Common myeloid progenitor, CD34-positive (primary cell): ENCODE measurements at regions not wholly inside any gene's neighbourhood (a gene's known extent, or its start where the extent isn't known, plus 50 kb on each side); places are given as distances from the start of the nearest gene placed in this dataset.

Experiments used
- CTCF ChIA-PET: fragments of 350-600 bp; sonication (Branson Sonifier 250); formaldehyde crosslinking; loops from one replicate; lab custom pipeline; 2021; ENCODE audit warnings: antibody characterized with exemption; lab: Charles Lee
- POLR2A ChIA-PET: fragments of 350-600 bp; sonication (Branson Sonifier 250); formaldehyde crosslinking; loops from one replicate; lab custom pipeline; 2021; ENCODE audit warnings: antibody characterized with exemption; lab: Charles Lee
- DNase-seq, 3 donors: peaks; one replicate each; pipeline versions ENCODE4 v3.0.0 to v3.0.0-alpha.2; 2013
- H3K27ac ChIP-seq, 2 experiments: 1 replicate in 1 of 2; 2 replicates in 1 of 2; pipeline ENCODE4 v1.7.0; 2013; ENCODE audit warnings: inconsistent platforms in 2 of 2, low read length in 2 of 2, mild to moderate bottlenecking in 2 of 2, low read depth in 1 of 2, moderate library complexity in 1 of 2; ENCODE audit not compliant: severe bottlenecking in 2 of 2, insufficient read depth in 1 of 2, poor library complexity in 1 of 2
- H3K27me3 ChIP-seq, 5 experiments: replicated peaks in 2 of 5; 1 replicate in 3 of 5; 2 replicates in 2 of 5; pipeline versions ENCODE4 v1.6.1 to v1.7.0; 2013; ENCODE audit warnings: low read length in 4 of 5, mild to moderate bottlenecking in 2 of 5, moderate library complexity in 2 of 5, inconsistent platforms in 1 of 5; ENCODE audit not compliant: insufficient read depth in 5 of 5, control insufficient read depth in 4 of 5
- H3K36me3 ChIP-seq, 4 experiments: 1 replicate in 2 of 4; 2 replicates in 2 of 4; pipeline versions ENCODE4 v1.6.1 to v1.7.0; 2013; ENCODE audit warnings: low read length in 3 of 4, control low read depth in 1 of 4, mild to moderate bottlenecking in 1 of 4; ENCODE audit not compliant: control insufficient read depth in 4 of 4, insufficient read depth in 4 of 4
- H3K4me1 ChIP-seq, 4 experiments: 1 replicate in 3 of 4; 2 replicates in 1 of 4; pipeline versions ENCODE4 v1.6.1 to v1.7.1; 2013; ENCODE audit warnings: low read length in 3 of 4, mild to moderate bottlenecking in 3 of 4, control low read depth in 1 of 4, inconsistent platforms in 1 of 4, moderate library complexity in 1 of 4; ENCODE audit not compliant: control insufficient read depth in 4 of 4, insufficient read depth in 4 of 4; ENCODE audit errors: control extremely low read depth in 1 of 4
- H3K4me3 ChIP-seq, 7 experiments: 1 replicate in 4 of 7; 2 replicates in 3 of 7; pipeline versions ENCODE4 v1.5.1 to v1.7.0; 2013; ENCODE audit warnings: mild to moderate bottlenecking in 7 of 7, low read length in 6 of 7, moderate library complexity in 6 of 7, inconsistent platforms in 2 of 7, low read depth in 2 of 7, control low read depth in 1 of 7; ENCODE audit not compliant: insufficient read depth in 4 of 7, control insufficient read depth in 1 of 7; ENCODE audit errors: extremely low read depth in 1 of 7
- H3K9me3 ChIP-seq, 5 experiments: 1 replicate in 4 of 5; 2 replicates in 1 of 5; pipeline versions ENCODE4 v1.6.1 to v1.7.1; 2013; ENCODE audit warnings: low read length in 4 of 5, mild to moderate bottlenecking in 2 of 5, inconsistent platforms in 1 of 5, low read depth in 1 of 5, moderate library complexity in 1 of 5; ENCODE audit not compliant: control insufficient read depth in 4 of 5, insufficient read depth in 2 of 5; ENCODE audit errors: control extremely low read depth in 1 of 5
- WGBS: methylation state at CpG from one replicate; pipeline ENCODE4 v1.1.5; 2013; ENCODE audit not compliant: insufficient coverage; 5-methylcytosine and 5-hydroxymethylcytosine counted together

DNA sequence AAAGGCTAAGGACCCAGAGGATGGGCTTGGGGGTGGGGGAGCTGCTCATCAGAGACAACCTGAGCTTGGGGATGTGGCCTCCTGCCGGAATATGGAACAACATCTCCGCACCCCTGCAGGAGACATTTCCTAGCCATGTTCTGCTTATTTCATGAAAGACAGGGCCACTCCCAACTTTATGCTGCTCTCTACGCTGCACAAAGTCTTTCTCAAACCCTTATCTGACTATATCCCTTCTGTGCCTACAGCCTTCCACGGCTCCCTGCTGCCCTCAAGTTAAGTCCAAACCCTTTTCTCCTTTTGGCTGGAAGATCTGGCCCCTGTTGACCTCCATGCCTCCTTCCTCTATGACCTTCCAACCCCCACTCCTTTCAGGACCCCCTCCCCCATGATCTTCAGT, 562.0 kb downstream of the MN1 start:
- ChIA-PET CTCF (no interaction called here), POLR2A (no interaction called here)
- Histone ChIP-seq H3K4me1 (no peaks in the 10 kb centered on the region), H3K27me3 (peaks cover 0 to 3% (median 0%) of the 10 kb centered on the region in 5 experiments), H3K36me3 (no peaks in the 10 kb centered on the region), H3K27ac (no peak overlapping the region), H3K4me3 (no peak overlapping the region), H3K9me3 (peaks cover 0 to 2% (median 0%) of the 10 kb centered on the region in 5 experiments)
- WGBS = 92% methylated on average over 4 of the region's 4 CpGs
- no peak for DNase-seq

DNA sequence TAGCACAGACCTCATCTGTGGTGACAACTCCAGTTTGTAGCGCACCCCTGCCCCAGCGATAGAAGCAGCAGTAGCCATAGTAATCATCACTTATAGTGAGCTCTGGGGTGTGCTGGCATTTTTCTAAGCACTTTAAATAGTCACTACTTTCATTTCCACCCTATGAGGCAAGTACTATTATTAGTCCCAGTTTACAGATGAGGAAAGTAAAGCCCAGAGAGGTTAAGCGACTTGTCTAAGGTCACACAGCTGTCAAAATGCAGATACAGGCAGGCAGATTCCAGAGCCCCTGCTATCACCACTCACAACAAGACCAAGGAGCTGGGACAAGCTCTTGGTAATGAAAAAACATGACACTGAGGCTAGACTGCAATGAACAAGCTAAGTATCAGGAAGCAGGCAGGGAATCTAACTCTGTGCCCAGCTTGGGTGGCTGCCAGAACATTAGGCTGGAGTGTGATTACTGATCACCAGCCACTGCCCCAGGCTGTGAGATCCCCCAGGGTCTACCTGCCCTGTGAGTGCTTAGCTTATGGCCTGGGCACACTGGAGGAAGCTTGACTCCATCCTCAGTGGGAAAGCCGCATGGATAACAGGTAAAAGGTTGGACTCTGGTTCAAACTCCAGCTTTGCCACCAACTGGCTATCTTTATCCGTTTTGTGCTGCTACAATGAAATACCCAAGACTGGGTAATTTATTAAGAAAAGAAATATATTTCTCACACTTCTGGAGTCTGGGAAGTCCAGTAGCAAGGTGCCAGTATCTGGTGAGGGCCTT, 561.1 kb downstream of the MN1 start:
- peaks cover 0 to 2% (median 0%) of the 10 kb centered on the region in 5 experiments for H3K9me3 ChIP-seq
- DNase-seq = no peak
- H3K4me3 ChIP-seq = no peak overlapping the region
- no peaks in the 10 kb centered on the region for H3K4me1 ChIP-seq
- no peaks in the 10 kb centered on the region for H3K36me3 ChIP-seq
- ChIA-PET POLR2A (interaction anchor here (0.5 kb wide), 1 partner anchor 185 kb away, joined by 3 read pairs; no protein-coding TSS in a partner anchor), CTCF (no interaction called here)
- peaks cover 0 to 3% (median 0%) of the 10 kb centered on the region in 5 experiments for H3K27me3 ChIP-seq
- no peak overlapping the region for H3K27ac ChIP-seq
- 100% methylated on average over 3 of the region's 5 CpGs for WGBS

DNA sequence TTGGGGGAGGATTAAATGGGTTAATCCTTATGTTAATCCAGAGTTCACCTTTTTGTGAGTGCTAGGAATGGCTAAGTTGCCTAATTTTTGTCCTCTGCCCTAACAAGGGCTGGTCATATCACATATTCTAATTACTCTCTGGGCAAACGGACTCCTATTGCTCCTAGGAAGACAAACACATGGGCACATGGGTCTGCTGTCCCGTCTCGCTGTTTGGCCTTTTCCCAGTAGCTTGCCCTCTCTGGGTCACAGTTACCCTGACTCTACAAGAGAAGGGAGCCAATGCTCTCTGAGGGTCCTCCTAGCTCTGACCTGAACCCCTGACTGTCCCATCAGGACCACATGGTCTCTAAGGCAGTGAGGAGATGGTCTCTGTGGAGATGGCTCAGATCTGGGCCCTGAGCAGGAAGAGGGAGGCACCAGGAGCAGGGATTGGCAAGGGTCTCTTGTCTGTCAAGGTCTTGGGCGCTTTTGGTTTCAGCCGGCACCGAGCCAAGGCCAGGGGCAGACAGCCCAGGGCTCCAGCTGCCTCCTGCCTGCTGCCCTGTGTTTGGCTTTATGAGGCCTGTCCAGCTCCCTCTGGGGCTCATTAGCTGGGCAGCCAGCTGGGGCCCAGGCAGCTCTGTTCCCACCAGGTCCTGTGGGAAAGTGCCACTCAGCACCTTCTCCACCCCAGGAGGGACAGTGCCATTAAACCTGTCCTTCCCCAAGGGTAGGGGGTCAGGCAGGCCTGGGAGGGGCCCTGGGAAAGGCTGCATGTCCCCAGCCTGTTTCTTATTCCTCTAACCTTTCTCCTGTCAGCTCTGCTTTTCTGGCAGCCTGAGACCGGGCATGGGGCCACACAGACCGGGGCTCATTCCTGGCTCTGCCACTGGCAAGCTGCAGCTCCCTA, 559.9 kb downstream of the MN1 start:
- no peaks in the 10 kb centered on the region for H3K36me3 ChIP-seq
- H3K9me3 ChIP-seq = peaks cover 0 to 2% (median 0%) of the 10 kb centered on the region in 5 experiments
- ChIA-PET POLR2A (no interaction called here), CTCF (no interaction called here)
- no peak overlapping the region for H3K27ac ChIP-seq
- H3K4me3 ChIP-seq = no peak overlapping the region
- WGBS = 100% methylated on average over 5 of the region's 8 CpGs
- no peak for DNase-seq
- H3K4me1 ChIP-seq = no peaks in the 10 kb centered on the region
- peaks cover 0 to 2% (median 0%) of the 10 kb centered on the region in 5 experiments for H3K27me3 ChIP-seq

DNA sequence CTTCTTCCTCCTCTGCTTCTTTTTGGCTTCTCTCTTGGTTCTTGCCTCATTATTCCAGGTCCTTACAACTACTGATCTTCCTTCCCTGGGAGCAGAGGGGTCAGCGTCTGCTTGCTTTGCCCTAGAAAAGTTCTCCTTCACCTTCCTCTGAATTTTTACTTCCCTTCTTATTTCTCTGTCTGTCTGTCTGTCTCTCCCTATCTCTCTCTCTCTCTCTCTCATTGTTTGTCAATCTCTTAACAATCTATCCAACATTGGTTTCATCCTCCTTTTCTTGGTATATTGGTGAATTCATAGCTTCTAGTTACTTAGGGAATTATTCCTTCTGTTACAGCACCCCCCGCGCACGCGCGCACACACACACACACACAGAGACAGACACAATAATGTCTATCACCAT, 559.1 kb downstream of the MN1 start:
- ChIA-PET CTCF (no interaction called here), POLR2A (no interaction called here)
- WGBS = 89% methylated on average over 1 of the region's 6 CpGs

DNA sequence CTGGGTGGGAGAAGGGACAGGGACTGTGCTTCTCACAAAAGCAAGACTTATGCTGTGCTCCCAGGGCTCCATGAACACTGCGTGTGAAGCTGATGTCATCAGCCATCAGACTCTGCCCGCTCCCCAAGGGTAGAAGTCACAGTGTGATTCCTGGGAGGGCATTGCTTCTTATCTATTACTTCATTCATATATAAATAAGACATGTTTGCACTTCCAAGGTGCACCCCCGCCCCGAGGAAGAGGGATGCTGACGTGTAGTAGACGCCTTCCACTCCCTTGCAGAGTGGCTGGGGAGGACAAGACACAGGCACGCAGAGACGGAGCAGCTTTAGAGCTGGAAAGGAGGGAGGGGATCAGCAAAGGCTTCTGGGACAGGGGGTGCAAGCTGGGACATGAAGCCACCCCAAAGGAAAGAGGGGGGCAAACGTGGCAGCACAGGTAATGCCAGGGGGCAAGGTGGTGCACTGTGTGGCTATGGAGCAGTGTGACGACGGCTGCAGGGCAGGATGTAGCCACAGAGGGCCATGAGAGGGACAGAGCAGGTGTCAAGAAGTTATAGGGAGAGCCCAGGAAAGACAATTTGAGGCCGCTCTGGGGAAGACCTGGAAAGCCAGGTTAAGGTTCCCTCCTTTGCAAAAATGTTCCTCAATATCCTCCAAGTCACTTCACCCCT, 558.5 kb downstream of the MN1 start:
- no peak overlapping the region for H3K4me3 ChIP-seq
- H3K36me3 ChIP-seq = no peaks in the 10 kb centered on the region
- 89% methylated on average over 9 of the region's 12 CpGs for WGBS
- no peak for DNase-seq
- H3K27me3 ChIP-seq = peaks cover 0 to 2% (median 0%) of the 10 kb centered on the region in 5 experiments
- H3K9me3 ChIP-seq = peaks cover 0 to 2% (median 0%) of the 10 kb centered on the region in 5 experiments
- CTCF ChIA-PET = no interaction called here
- H3K4me1 ChIP-seq = peaks cover 0 to 8% (median 2%) of the 10 kb centered on the region in 4 experiments
- POLR2A ChIA-PET = no interaction called here
- H3K27ac ChIP-seq = no peak overlapping the region

More for the DNA sequence above, 559.1 kb downstream of the MN1 start:
- no peak for DNase-seq
- Histone ChIP-seq H3K36me3 (no peaks in the 10 kb centered on the region), H3K9me3 (peaks cover 0 to 2% (median 0%) of the 10 kb centered on the region in 5 experiments), H3K27me3 (peaks cover 0 to 2% (median 0%) of the 10 kb centered on the region in 5 experiments), H3K4me3 (no peak overlapping the region), H3K27ac (no peak overlapping the region), H3K4me1 (peaks cover 0 to 5% (median under 1%) of the 10 kb centered on the region in 4 experiments)

- no peak for DNase-seq
- Histone ChIP-seq H3K4me1 (peaks cover 0 to 8% (median 2%) of the 10 kb centered on the region in 4 experiments), H3K9me3 (peaks cover 0 to 2% (median 0%) of the 10 kb centered on the region in 5 experiments), H3K27me3 (peaks cover 0 to 2% (median 0%) of the 10 kb centered on the region in 5 experiments), H3K27ac (no peak overlapping the region), H3K36me3 (no peaks in the 10 kb centered on the region), H3K4me3 (no peak overlapping the region)
- POLR2A ChIA-PET = no interaction called here
- CTCF ChIA-PET = no interaction called here
- WGBS = 97% methylated on average over 3 of the region's 3 CpGs
Observed at GRCh38 chr22:27244328-27244727, 557.2 kb downstream of the MN1 start.
